ENCODE measurements at regions not wholly inside any gene's neighbourhood (a gene's known extent, or its start where the extent isn't known, plus 50 kb on each side); places are given as distances from the start of the nearest gene placed in this dataset.
"Not testable (repeated sequence)": the region's sequence is repeated elsewhere in the genome, so short reads cannot be mapped to it uniquely, and the experiment has no call there.

GRCh38 chr5:165030971-165031370, 1525.6 kb downstream of the MAT2B start:
- DNase-seq: no peak

DNA sequence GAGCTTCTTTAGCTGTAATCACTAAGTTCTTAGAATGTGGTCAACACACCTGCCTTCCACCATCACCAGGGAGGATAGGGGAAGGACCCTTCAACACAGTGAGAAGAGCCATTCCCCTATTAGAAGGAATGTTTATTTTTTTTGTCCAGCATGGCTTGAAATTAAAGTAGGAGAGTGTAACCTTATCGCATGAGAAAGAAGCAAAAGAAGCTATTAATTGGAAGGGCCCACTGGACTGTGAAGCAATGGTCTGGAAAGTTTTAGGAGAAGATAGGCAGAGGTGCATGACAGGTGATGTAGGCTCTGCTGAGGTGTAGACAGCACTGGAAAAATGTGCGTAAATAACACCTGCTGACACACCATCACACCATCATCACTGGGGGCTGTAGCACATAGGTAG, 1526.0 kb downstream of the MAT2B start:
- DNase-seq: no peak

DNA sequence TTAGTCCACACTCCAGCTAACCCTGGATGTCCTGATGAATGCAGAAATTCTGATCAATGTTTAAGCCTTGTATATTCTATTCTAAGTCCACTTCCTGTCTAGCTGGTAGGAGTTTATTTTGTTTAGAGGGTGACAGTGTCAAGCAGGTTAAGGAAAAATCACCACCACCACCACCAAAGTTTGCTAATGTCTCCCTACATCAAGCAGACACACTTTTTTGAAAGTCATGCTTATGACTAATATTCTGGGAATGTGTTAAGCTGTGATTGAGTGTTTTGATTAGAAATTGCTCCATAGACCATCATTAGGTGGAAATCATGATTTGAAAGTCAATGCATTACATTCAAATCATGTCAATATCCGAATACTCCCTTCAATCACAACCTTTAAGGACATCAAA, 1530.1 kb downstream of the MAT2B start:
- DNase-seq: no peak

GRCh38 chr5:165039748-165040147, 1534.3 kb downstream of the MAT2B start:
- no peak for DNase-seq

GRCh38 chr5:165045941-165046340, 1540.5 kb downstream of the MAT2B start:
- DNase-seq: not testable (repeated sequence)

DNA sequence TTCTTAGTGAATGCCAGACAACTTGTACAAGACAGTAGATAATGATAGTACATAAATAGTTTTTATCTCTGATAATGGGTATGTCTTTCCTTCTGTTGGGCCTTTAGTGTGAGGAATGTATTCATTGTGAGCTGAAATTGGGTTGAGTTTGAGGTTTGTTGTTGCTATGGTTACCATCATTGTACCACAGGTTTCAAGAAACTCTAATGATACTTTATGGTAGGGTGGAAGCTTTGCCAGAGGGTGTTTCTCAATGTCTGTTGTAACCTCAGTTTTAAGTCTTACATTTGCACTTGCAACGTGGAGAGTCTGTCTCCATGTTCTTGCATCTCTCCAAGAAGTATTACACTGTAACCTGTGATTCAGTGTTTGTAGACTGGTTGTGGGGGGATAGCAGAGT, 1550.1 kb downstream of the MAT2B start:
- no peak for DNase-seq

GRCh38 chr5:165057145-165057544, 1551.7 kb downstream of the MAT2B start:
- no peak for DNase-seq

GRCh38 chr5:165066751-165067385, 1561.4 kb downstream of the MAT2B start:
- DNase-seq: no peak

DNA sequence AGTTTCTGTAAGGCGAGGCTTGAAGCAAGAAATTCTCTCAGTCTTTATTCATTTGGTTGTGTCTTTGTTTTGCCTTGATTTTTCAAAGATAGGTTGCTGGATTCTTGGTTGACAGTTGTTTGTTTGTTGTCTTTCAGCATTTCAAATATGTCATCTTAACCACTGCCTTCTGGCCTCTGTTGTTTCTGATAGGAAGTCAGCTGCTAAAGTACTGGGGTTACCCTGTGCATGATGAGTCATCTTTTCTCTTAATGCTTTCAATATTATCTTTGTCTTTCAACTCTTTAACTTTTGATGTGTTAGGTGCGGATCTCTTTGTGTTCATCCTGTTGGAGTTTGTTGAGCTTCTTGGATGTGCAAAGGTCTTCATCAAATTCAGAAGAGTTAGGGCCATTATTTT, 1571.3 kb downstream of the MAT2B start:
- no peak for DNase-seq

DNA sequence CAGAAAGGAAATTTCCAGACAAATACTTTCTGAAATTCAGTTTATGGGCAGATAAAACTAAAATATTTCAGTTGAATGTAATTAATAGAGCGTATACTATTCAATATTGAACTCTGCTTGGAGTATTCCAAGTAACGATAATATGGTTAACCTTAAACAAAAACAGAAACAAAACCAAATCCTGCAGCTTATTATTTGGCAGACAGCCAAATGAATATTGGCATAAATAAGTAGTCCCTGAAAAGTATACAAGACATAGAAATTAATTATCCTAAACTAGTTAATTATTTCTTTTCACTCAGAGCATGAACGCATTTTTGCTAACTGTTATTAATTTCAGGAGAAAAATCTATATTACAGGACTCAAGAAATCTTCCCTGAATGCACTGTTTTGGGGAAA, 1574.0 kb downstream of the MAT2B start:
- DNase-seq: no peak

DNA sequence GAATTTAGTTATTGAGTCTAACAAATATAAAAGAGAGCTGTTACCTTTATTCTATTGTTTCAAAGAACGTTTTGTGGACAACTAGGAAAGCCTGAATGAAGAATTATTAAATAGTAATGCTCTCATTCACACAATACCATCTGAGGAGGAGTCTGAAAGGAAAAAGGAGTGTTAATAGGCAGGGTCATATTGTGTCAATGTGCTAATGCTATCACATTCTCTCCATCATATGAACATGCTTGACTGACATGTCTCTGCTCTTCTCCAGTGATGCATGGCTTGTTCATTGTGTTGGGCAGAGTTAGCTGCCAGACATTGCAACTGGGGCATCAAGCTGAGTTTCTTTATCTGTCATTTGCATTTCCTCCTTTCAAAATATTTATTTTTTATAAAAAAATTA, 1578.0 kb downstream of the MAT2B start:
- DNase-seq: no peak

DNA sequence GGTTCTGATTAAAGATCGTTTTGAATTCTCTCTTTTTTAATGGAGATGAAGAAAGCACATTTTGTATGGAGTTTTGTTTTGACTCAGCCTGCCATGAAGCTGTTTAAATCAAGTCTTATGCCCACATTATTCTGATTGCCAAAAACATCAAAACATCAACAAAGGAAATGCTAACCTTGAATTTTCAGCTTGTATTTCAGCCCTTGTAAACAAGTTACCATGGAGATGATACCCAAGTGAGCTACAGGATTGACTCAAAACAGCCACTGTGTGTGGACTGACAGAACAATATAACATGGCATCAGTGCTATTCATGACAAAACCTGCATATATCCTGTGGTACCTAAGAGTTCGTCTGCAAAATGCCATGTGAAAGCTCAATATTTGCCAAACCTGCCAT, 1581.0 kb downstream of the MAT2B start:
- no peak for DNase-seq

DNA sequence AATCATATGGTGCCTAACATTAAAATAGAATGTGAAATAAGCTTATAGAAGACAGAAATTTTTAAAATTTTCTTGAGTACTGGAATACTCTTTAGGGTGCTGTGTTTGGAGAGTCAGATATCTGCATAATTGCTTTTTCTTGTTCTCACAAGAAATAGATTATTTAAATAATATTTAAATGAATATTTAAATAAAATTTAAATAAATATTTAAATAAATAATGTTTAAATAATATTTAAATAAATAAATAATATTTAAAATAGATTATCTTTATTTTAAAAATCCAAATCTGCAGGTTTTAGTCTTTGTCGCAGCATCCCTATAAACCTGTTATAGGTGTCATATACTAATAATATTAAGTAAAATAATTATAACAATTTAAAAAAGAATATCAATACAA, 1589.4 kb downstream of the MAT2B start:
- no peak for DNase-seq

- no peak for DNase-seq
Observed at GRCh38 chr5:165101709-165102108, 1596.3 kb downstream of the MAT2B start.

DNA sequence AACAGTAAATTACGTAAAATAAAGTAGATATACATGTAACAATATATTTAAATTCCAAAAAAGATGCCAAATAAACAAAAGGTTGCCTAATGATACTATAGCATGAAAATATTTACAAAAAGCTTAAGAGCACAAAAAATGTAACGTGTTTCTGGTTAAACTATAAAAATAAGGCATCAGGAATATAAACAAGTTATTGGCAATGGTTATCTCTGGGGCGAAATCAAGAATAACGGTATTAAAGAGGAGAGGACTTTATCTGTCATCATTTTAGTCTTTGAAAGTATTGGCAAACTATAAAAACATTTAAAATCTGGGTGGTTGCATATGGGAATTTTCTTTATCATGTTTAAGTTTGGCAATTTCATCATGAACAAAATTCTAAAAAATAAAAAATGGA, 1599.2 kb downstream of the MAT2B start:
- DNase-seq: no peak

DNA sequence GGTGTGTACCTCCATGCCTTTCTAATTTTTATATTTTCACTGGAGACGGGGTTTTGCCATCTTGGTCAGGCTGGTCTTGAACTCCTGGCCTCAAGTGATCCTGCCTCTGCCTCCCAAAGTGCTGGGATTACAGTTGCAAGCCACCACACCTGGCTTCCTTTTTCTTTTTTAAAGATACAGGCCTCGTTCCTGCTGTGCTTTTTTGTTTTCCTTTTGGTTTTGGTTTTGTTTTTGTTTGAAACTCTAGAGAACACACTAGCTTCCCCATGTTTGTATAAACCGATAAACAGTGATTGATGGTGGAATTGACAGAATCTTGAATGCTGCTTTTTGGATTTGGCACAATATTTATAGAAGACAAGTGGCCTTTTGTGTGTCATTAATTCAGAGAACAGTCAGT, 1603.4 kb downstream of the MAT2B start:
- DNase-seq: no peak

DNA sequence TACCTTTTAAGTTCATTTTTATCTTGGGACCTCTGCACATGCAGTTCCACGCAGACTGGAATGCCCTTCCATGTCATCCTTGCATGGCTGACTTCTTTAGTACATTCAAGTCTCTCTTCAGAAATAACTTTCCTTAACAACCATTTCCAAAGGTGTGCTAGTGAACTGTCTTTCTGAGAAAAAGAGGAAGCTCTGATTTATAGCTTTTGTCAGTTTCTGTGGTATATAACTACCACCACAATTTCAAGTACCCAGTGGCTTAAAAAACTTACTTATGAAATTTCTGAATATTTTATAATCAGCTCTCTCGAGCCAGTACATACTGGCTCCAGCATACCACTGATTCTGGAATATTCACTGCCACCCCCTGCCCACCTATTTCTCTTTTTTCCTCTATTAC, 1613.8 kb downstream of the MAT2B start:
- no peak for DNase-seq

GRCh38 chr5:165126598-165126997, 1621.2 kb downstream of the MAT2B start:
- no peak for DNase-seq

DNA sequence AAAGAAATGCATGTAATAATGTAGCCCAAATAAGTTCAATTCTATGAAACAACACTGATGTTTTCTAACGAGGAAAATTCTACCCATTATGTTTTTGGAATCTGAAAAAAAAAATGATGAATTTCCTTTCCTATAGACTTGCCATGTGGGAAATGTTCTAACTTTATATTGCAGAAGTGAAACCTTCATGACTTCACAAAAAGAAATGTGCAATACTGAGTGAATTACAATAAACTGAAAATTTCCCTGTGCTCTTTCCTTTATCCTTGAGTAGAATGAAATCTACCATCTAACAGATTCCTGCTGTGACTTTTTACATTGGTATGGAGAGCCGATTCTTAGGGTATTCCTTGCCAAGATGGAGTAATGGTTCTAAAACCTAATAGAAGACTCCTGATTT, 1622.5 kb downstream of the MAT2B start:
- no peak for DNase-seq

- no peak for DNase-seq
Observed at GRCh38 chr5:165130656-165131055, 1625.2 kb downstream of the MAT2B start.

DNA sequence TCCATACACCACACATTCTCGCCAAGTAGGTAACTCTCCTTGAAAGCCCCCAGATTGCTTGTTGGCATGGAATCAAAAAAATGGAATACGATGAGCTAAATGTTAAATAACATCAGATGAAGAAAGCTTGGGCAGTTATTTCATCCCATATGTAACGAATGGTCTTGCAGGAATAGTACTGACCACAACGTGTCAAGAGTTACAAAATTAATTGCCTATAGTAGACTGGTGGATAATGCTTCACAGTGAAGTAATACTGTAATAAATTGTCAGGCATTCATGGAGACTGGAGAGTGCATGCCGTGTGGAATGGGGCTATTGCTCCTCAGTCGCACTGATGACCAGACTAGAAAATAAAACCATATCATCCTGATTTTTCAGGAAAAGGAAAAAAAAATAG, 1628.7 kb downstream of the MAT2B start:
- no peak for DNase-seq

DNA sequence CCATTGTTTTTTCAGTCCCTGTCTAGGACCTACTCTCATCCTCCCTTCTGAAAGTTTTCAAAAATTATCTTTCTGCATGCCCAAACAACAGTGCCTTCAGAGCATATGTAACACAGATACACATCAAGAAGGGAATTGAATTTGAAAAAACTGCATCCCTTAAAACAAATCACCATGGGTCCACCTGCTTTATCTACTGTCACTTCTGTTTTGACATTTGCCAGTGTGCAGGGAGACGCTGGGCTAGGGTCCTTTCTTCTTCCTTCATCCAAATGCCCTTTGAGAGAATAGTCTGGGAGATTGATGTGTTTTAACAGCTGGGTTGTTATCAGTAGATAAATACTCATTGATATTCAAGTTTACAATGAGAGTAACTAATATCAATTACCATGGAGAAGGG, 1630.1 kb downstream of the MAT2B start:
- no peak for DNase-seq

GRCh38 chr5:165137701-165138100, 1632.3 kb downstream of the MAT2B start:
- DNase-seq: no peak

- no peak for DNase-seq
Observed at GRCh38 chr5:165138236-165138635, 1632.8 kb downstream of the MAT2B start.

GRCh38 chr5:165139262-165139661, 1633.8 kb downstream of the MAT2B start:
- no peak for DNase-seq

DNA sequence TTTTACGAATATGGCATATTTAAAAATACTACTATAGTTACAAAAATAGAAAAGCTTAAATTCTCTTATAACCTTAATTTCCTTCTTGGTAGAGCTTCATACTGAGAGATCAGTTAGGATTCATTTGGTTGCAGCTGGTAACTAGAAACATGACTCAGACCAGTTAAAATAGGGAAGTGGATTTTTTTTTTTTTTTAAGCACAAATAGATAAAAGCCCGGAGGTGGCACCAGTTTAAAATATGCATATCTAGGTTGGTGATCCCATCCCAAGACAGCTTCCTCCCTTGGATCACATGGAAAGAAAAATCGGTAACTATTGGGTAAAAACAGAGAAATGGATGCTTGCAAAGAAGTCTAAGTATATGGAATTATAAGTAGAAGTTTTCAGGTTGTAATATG, 1634.3 kb downstream of the MAT2B start:
- no peak for DNase-seq

Measured in CD4-positive, alpha-beta T cell treated with Interleukin-17A for 1 hour (primary cell).